Neuronal stem cell (in vitro differentiated cells): ENCODE measurements at regions not wholly inside any gene's neighbourhood (a gene's known extent, or its start where the extent isn't known, plus 50 kb on each side); places are given as distances from the start of the nearest gene placed in this dataset.

Experiments used
- DNase-seq: peaks from one replicate; pipeline ENCODE4 v3.0.0-alpha.2; 2013; ENCODE audit warnings: low spot score
- H2AFZ ChIP-seq: one replicate; pipeline ENCODE4 v1.6.1; 2013; ENCODE audit warnings: mild to moderate bottlenecking, low read length, inconsistent platforms
- H2AK5ac ChIP-seq: 2 replicates; pipeline ENCODE4 v1.6.1; 2013; ENCODE audit warnings: low read depth, mild to moderate bottlenecking, inconsistent platforms, low read length, moderate library complexity, mixed read lengths
- H2BK120ac ChIP-seq: 2 replicates; pipeline ENCODE4 v1.6.1; 2013; ENCODE audit warnings: low read depth, mild to moderate bottlenecking, inconsistent platforms, low read length, moderate library complexity, mixed read lengths
- H2BK12ac ChIP-seq: one replicate; pipeline ENCODE4 v1.6.1; 2013; ENCODE audit warnings: low read length, inconsistent platforms
- H2BK15ac ChIP-seq: 2 replicates; pipeline ENCODE4 v1.6.1; 2013; ENCODE audit warnings: mild to moderate bottlenecking, low read length, inconsistent platforms, mixed read lengths
- H2BK5ac ChIP-seq: one replicate; pipeline ENCODE4 v1.6.1; 2013; ENCODE audit warnings: inconsistent platforms, mild to moderate bottlenecking, low read length, moderate library complexity
- H3K14ac ChIP-seq: one replicate; pipeline ENCODE4 v1.6.1; 2013; ENCODE audit warnings: low read length, inconsistent platforms
- H3K18ac ChIP-seq: 2 replicates; pipeline ENCODE4 v1.6.1; 2013; ENCODE audit warnings: low read length, inconsistent platforms
- H3K23ac ChIP-seq: 2 replicates; pipeline ENCODE4 v1.6.1; 2013; ENCODE audit warnings: low read depth, mild to moderate bottlenecking, mixed read lengths, low read length, inconsistent platforms; ENCODE audit not compliant: poor library complexity
- H3K27ac ChIP-seq: replicated peaks from 3 replicates; pipeline ENCODE4 v1.5.1; 2013; ENCODE audit warnings: low read length, inconsistent platforms
- H3K27me3 ChIP-seq, 3 experiments: 2 replicates each; pipeline ENCODE4 v1.6.1; 2013; ENCODE audit warnings: low read length in 3 of 3, mild to moderate bottlenecking in 2 of 3, inconsistent platforms in 1 of 3, low read depth in 1 of 3, mixed read lengths in 1 of 3, moderate library complexity in 1 of 3; ENCODE audit not compliant: control insufficient read depth in 3 of 3, insufficient read depth in 3 of 3
- H3K36me3 ChIP-seq, 2 donors: replicated peaks in 1 of 2; 2 replicates each; pipeline ENCODE4 v1.6.1; 2013; ENCODE audit warnings: low read length in 2 of 2; ENCODE audit not compliant: control insufficient read depth in 2 of 2, insufficient read depth in 2 of 2
- H3K4ac ChIP-seq: 2 replicates; pipeline ENCODE4 v1.6.1; 2013; ENCODE audit warnings: inconsistent platforms, mild to moderate bottlenecking, low read length, moderate library complexity
- H3K4me1 ChIP-seq, 2 donors: 1 replicate in 1 of 2; 2 replicates in 1 of 2; pipeline ENCODE4 v1.6.1; 2013; ENCODE audit warnings: low read length in 2 of 2, low read depth in 1 of 2; ENCODE audit not compliant: control insufficient read depth in 2 of 2, insufficient read depth in 1 of 2
- H3K4me2 ChIP-seq: one replicate; pipeline ENCODE4 v1.6.1; 2013; ENCODE audit warnings: mild to moderate bottlenecking, low read length, inconsistent platforms; ENCODE audit not compliant: insufficient read depth, poor library complexity, severe bottlenecking
- H3K4me3 ChIP-seq, 2 donors: 2 replicates each; pipeline ENCODE4 v1.5.1; 2013; ENCODE audit warnings: low read length in 2 of 2, mild to moderate bottlenecking in 2 of 2, inconsistent platforms in 1 of 2, moderate library complexity in 1 of 2
- H3K79me1 ChIP-seq: one replicate; pipeline ENCODE4 v1.6.1; 2013; ENCODE audit warnings: low read depth, mild to moderate bottlenecking, inconsistent platforms, low read length, moderate library complexity
- H3K9ac ChIP-seq: one replicate; pipeline ENCODE4 v1.6.1; 2013; ENCODE audit warnings: mild to moderate bottlenecking, low read depth, low read length, inconsistent platforms; ENCODE audit not compliant: poor library complexity
- H3K9me3 ChIP-seq, 2 donors: replicated peaks in 1 of 2; 2 replicates each; pipeline versions ENCODE3 to v1.6.1; 2013; ENCODE audit warnings: low read length in 2 of 2, mild to moderate bottlenecking in 2 of 2, inconsistent platforms in 1 of 2, low read depth in 1 of 2, mixed read lengths in 1 of 2, moderate library complexity in 1 of 2; ENCODE audit not compliant: control insufficient read depth in 2 of 2, insufficient read depth in 1 of 2
- H4K8ac ChIP-seq: one replicate; pipeline ENCODE4 v1.6.1; 2013; ENCODE audit warnings: low read depth, mild to moderate bottlenecking, inconsistent platforms, low read length, moderate library complexity
- H4K91ac ChIP-seq: one replicate; pipeline ENCODE4 v1.6.1; 2013; ENCODE audit warnings: low read length, low read depth, mild to moderate bottlenecking, inconsistent platforms; ENCODE audit not compliant: poor library complexity
- WGBS, 2 donors: extraction: QIAGEN DNeasy Blood & Tissue Kit; methylation state at CpG; one replicate each; pipeline ENCODE4 v1.1.7; 2013; ENCODE audit warnings: missing lambda C conversion rate in 2 of 2, mixed read lengths in 1 of 2; ENCODE audit not compliant: insufficient read length in 2 of 2, insufficient replicate concordance in 1 of 2; ENCODE audit errors: extremely low coverage in 2 of 2; 5-methylcytosine and 5-hydroxymethylcytosine counted together

DNA sequence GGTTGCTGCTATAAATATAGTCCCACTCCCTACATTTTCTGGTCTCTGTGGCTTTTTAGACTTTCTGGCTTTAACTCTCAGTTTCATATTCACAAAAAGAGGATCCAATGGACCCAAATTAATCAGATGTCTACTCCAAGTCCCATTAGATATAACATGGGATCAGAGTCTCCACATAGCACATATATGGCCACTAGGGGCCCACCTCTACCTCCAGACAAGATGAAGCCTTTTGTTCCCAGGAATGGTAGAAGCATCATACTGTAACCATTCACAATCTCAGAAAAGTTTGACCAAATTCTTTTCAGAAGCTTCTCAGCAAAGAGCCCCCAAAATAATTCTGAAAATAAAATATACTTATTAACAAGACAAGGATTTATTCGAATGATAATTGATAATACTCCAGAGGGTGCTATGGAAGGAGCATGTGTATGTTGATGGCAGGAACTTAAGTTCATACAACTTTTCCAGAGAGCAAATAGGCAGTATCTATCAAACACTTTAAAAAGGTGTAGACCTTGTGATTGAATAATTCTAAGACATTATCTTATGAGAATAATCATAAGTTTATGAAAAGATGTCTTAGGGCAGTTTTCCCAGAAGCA lies 382.3 kb upstream of the CRIM1 start:
- Histone ChIP-seq H2BK15ac (no peak overlapping the region), H4K91ac (no peak overlapping the region), H4K8ac (no peak overlapping the region), H3K4ac (no peak overlapping the region), H3K9me3 (no peaks in the 10 kb centered on the region), H3K9ac (no peak overlapping the region), H3K36me3 (no peaks in the 10 kb centered on the region), H2BK12ac (no peak overlapping the region), H3K79me1 (no peaks in the 10 kb centered on the region), H3K27ac (no peak overlapping the region), H3K14ac (no peak overlapping the region), H3K23ac (no peak overlapping the region), H2AFZ (no peak overlapping the region), H3K4me2 (no peak overlapping the region), H3K18ac (no peak overlapping the region), H3K27me3 (no peaks in the 10 kb centered on the region), H2BK5ac (no peak overlapping the region), H2AK5ac (no peak overlapping the region), H2BK120ac (no peak overlapping the region), H3K4me3 (no peak overlapping the region), H3K4me1 (no peaks in the 10 kb centered on the region)
- DNase-seq = peak; percentile 12
- no CpG with 5 or more reads among the region's 1 CpG for WGBS, 2 donors

DNA sequence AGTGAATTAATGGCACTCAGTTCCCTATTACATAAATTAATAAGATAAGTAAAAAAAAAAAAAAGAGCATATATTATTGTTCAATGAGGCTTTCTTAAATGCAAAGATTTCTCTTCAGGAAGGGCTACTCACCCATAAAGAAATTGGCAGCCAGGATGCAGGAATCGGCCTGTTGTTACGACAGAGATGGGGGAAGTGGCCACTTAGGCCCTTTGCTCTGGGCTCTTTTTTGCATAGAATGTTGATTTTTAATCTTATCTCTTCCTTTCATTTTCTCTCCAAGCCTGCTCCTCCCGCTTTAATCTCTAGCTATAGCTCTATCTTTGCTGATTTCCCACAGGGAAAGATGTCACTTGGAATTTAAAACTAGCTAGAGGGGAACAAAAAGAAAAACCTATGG lies 391.8 kb upstream of the CRIM1 start:
- Histone ChIP-seq H2BK120ac (no peak overlapping the region), H3K23ac (no peak overlapping the region), H2BK12ac (no peak overlapping the region), H3K4ac (no peak overlapping the region), H3K79me1 (no peaks in the 10 kb centered on the region), H4K8ac (no peak overlapping the region), H2BK5ac (no peak overlapping the region), H3K27me3 (no peaks in the 10 kb centered on the region), H3K4me2 (no peak overlapping the region), H2AK5ac (no peak overlapping the region), H2AFZ (no peak overlapping the region), H2BK15ac (no peak overlapping the region), H3K4me3 (no peak overlapping the region), H4K91ac (no peak overlapping the region), H3K27ac (no peak overlapping the region), H3K36me3 (no peaks in the 10 kb centered on the region), H3K14ac (no peak overlapping the region), H3K18ac (no peak overlapping the region), H3K9ac (no peak overlapping the region), H3K9me3 (peaks cover 2 to 7% of the 10 kb centered on the region in 2 donors), H3K4me1 (no peaks in the 10 kb centered on the region)
- no peak for DNase-seq
- WGBS, 2 donors = no CpG with 5 or more reads among the region's 3 CpGs

DNA sequence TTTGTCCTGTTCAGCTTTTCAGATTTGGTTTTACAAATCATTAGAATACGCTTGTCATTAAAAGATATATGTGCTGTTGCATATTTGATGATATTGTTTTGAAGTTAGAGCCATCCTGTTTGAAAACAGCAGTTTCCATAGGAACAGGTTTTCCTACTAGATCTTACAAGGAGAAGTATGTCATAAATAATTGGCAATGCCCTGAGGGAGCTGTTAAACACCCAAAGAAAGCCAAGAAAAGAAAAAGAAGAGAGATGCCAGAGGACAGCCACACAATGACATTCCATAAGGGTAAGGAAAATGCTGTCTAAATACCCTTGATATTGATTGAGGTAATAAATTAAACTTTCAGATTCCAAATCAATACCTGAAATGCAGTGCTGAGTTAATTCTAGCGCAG lies 392.2 kb upstream of the CRIM1 start:
- H3K4me3 ChIP-seq = no peak overlapping the region
- no peak for DNase-seq
- H2BK120ac ChIP-seq = no peak overlapping the region
- no peak overlapping the region for H2BK12ac ChIP-seq
- H2BK5ac ChIP-seq = no peak overlapping the region
- H3K14ac ChIP-seq = no peak overlapping the region
- WGBS, 2 donors = no CpG with 5 or more reads among the region's 2 CpGs
- H4K8ac ChIP-seq = no peak overlapping the region
- no peak overlapping the region for H4K91ac ChIP-seq
- H3K18ac ChIP-seq = no peak overlapping the region
- no peaks in the 10 kb centered on the region for H3K4me1 ChIP-seq
- no peak overlapping the region for H3K4ac ChIP-seq
- no peak overlapping the region for H3K27ac ChIP-seq
- H2BK15ac ChIP-seq = no peak overlapping the region
- peaks cover 2 to 7% of the 10 kb centered on the region in 2 donors for H3K9me3 ChIP-seq
- H2AK5ac ChIP-seq = no peak overlapping the region
- H3K79me1 ChIP-seq = no peaks in the 10 kb centered on the region
- no peaks in the 10 kb centered on the region for H3K36me3 ChIP-seq
- no peaks in the 10 kb centered on the region for H3K27me3 ChIP-seq
- no peak overlapping the region for H2AFZ ChIP-seq
- H3K23ac ChIP-seq = no peak overlapping the region
- no peak overlapping the region for H3K9ac ChIP-seq
- H3K4me2 ChIP-seq = no peak overlapping the region

GRCh38 chr2:35962585-35963146 lies 392.9 kb upstream of the CRIM1 start:
- no CpG with 5 or more reads among the region's 4 CpGs for WGBS, 2 donors
- Histone ChIP-seq H3K27ac (no peak overlapping the region), H3K79me1 (no peaks in the 10 kb centered on the region), H3K27me3 (no peaks in the 10 kb centered on the region), H3K36me3 (no peaks in the 10 kb centered on the region), H3K14ac (no peak overlapping the region), H2BK5ac (no peak overlapping the region), H2BK120ac (no peak overlapping the region), H3K9ac (no peak overlapping the region), H4K91ac (no peak overlapping the region), H3K23ac (no peak overlapping the region), H3K18ac (no peak overlapping the region), H3K4me2 (no peak overlapping the region), H3K9me3 (peaks cover 2 to 7% of the 10 kb centered on the region in 2 donors), H2AK5ac (no peak overlapping the region), H2BK12ac (no peak overlapping the region), H4K8ac (no peak overlapping the region), H2AFZ (no peak overlapping the region), H3K4me1 (no peaks in the 10 kb centered on the region), H3K4ac (no peak overlapping the region), H2BK15ac (no peak overlapping the region), H3K4me3 (no peak overlapping the region)
- DNase-seq = no peak
